H9 (cell line): ENCODE measurements at regions not wholly inside any gene's neighbourhood (a gene's known extent, or its start where the extent isn't known, plus 50 kb on each side); places are given as distances from the start of the nearest gene placed in this dataset.

Experiments used
- DNase-seq: peaks from one replicate; pipeline ENCODE4 v3.0.0-alpha.2; 2017
- H2AFZ ChIP-seq: one replicate; pipeline ENCODE4 v1.6.1; 2013; ENCODE audit warnings: mild to moderate bottlenecking, low read length, control low read depth, moderate library complexity
- H2AK5ac ChIP-seq: 2 replicates; pipeline ENCODE4 v1.6.1; 2013; ENCODE audit warnings: low read length, control low read depth, mixed read lengths; ENCODE audit not compliant: insufficient read length
- H2BK120ac ChIP-seq: one replicate; pipeline ENCODE4 v1.6.1; 2013; ENCODE audit warnings: low read depth, mild to moderate bottlenecking, low read length, control low read depth, inconsistent platforms; ENCODE audit not compliant: poor library complexity, severe bottlenecking
- H2BK12ac ChIP-seq: 2 replicates; pipeline ENCODE4 v1.6.1; 2013; ENCODE audit warnings: low read length, control low read depth, mixed read lengths, low read depth; ENCODE audit not compliant: insufficient read length
- H2BK15ac ChIP-seq: 2 replicates; pipeline ENCODE4 v1.6.1; 2013; ENCODE audit warnings: low read depth, low read length, control low read depth
- H2BK20ac ChIP-seq: one replicate; pipeline ENCODE4 v1.6.1; 2013; ENCODE audit warnings: low read depth, mild to moderate bottlenecking, low read length, control low read depth, inconsistent platforms; ENCODE audit not compliant: poor library complexity, severe bottlenecking
- H2BK5ac ChIP-seq: 2 replicates; pipeline ENCODE4 v1.6.1; 2013; ENCODE audit warnings: low read length, control low read depth, mixed read lengths; ENCODE audit not compliant: insufficient read length
- H3K14ac ChIP-seq: 2 replicates; pipeline ENCODE4 v1.6.1; 2013; ENCODE audit warnings: low read length, control low read depth; ENCODE audit not compliant: insufficient read depth
- H3K18ac ChIP-seq: 2 replicates; pipeline ENCODE4 v1.6.1; 2013; ENCODE audit warnings: low read depth, mild to moderate bottlenecking, mixed read lengths, low read length, control low read depth; ENCODE audit not compliant: insufficient read length
- H3K23ac ChIP-seq: 2 replicates; pipeline ENCODE4 v1.6.1; 2013; ENCODE audit warnings: low read length, control low read depth, mixed read lengths, low read depth; ENCODE audit not compliant: insufficient read length
- H3K23me2 ChIP-seq: 2 replicates; pipeline ENCODE4 v1.6.1; 2013; ENCODE audit warnings: low read depth, mild to moderate bottlenecking, mixed read lengths, low read length, control low read depth; ENCODE audit not compliant: insufficient read length, poor library complexity, severe bottlenecking
- H3K27ac ChIP-seq: 2 replicates; pipeline ENCODE4 v1.5.1; 2013; ENCODE audit warnings: low read length, control low read depth, mixed read lengths, low read depth; ENCODE audit not compliant: insufficient read length
- H3K27me3 ChIP-seq: 2 replicates; pipeline ENCODE4 v1.6.1; 2013; ENCODE audit warnings: low read length, control low read depth, inconsistent platforms; ENCODE audit not compliant: insufficient read depth
- H3K4ac ChIP-seq: 2 replicates; pipeline ENCODE4 v1.6.1; 2013; ENCODE audit warnings: low read depth, mild to moderate bottlenecking, control low read depth, inconsistent platforms, low read length, moderate library complexity
- H3K4me1 ChIP-seq: 2 replicates; pipeline ENCODE4 v1.6.1; 2013; ENCODE audit warnings: low read length, control low read depth, inconsistent platforms; ENCODE audit not compliant: insufficient read depth
- H3K4me2 ChIP-seq: 2 replicates; pipeline ENCODE4 v1.6.1; 2013; ENCODE audit warnings: low read length, control low read depth, mixed read lengths; ENCODE audit not compliant: insufficient read length, insufficient read depth
- H3K56ac ChIP-seq: 2 replicates; pipeline ENCODE4 v1.6.1; 2013; ENCODE audit warnings: low read depth, mild to moderate bottlenecking, mixed read lengths, low read length, control low read depth; ENCODE audit not compliant: insufficient read length
- H3K79me1 ChIP-seq: 2 replicates; pipeline ENCODE4 v1.6.1; 2013; ENCODE audit warnings: low read depth, mild to moderate bottlenecking, moderate library complexity, low read length, control low read depth, inconsistent platforms; ENCODE audit not compliant: insufficient read depth, poor library complexity, severe bottlenecking
- H3K79me2 ChIP-seq: 2 replicates; pipeline ENCODE4 v1.6.1; 2013; ENCODE audit warnings: low read length, control low read depth, inconsistent platforms; ENCODE audit not compliant: insufficient read depth
- H3K9ac ChIP-seq: 2 replicates; pipeline ENCODE4 v1.6.1; 2013; ENCODE audit warnings: low read length, control low read depth, mixed read lengths; ENCODE audit not compliant: insufficient read length; ENCODE audit errors: extremely low read depth
- H3K9me3 ChIP-seq: one replicate; pipeline ENCODE4 v1.6.1; 2013; ENCODE audit warnings: low read depth, low read length, inconsistent platforms; ENCODE audit not compliant: control insufficient read depth
- H3T11ph ChIP-seq: one replicate; pipeline ENCODE4 v1.6.1; 2013; ENCODE audit warnings: mild to moderate bottlenecking, low read length, control low read depth, inconsistent platforms
- H4K20me1 ChIP-seq: one replicate; pipeline ENCODE4 v1.6.1; 2013; ENCODE audit not compliant: control insufficient read depth, insufficient read length, insufficient read depth
- H4K5ac ChIP-seq: 2 replicates; pipeline ENCODE4 v1.6.1; 2013; ENCODE audit warnings: low read depth, mild to moderate bottlenecking, mixed read lengths, low read length, control low read depth; ENCODE audit not compliant: insufficient read length
- H4K8ac ChIP-seq: replicated peaks from 2 replicates; pipeline ENCODE4 v1.6.1; 2013; ENCODE audit warnings: low read length, control low read depth, mixed read lengths, low read depth; ENCODE audit not compliant: insufficient read length
- H4K91ac ChIP-seq: 2 replicates; pipeline ENCODE4 v1.6.1; 2013; ENCODE audit warnings: low read depth, mild to moderate bottlenecking, moderate library complexity, mixed read lengths, low read length, control low read depth; ENCODE audit not compliant: insufficient read length
- H3K27ac Mint-ChIP-seq, 3 experiments: 2 replicates in 2 of 3; 3 replicates in 1 of 3; pipeline ENCODE4 v1.8.0; 2020 to 2021; ENCODE audit warnings: mixed read lengths in 3 of 3, mild to moderate bottlenecking in 1 of 3, moderate library complexity in 1 of 3
- H3K27me3 Mint-ChIP-seq: 2 replicates; pipeline ENCODE4 v1.8.0; 2021; ENCODE audit warnings: low read depth, mild to moderate bottlenecking, moderate library complexity, mixed read lengths
- H3K36me3 Mint-ChIP-seq, 3 experiments: 2 replicates in 2 of 3; 3 replicates in 1 of 3; pipeline ENCODE4 v1.8.0; 2020 to 2021; ENCODE audit warnings: low read depth in 3 of 3, mixed read lengths in 3 of 3; ENCODE audit not compliant: insufficient read depth in 1 of 3
- H3K4me1 Mint-ChIP-seq, 2 experiments: 2 replicates each; pipeline ENCODE4 v1.8.0; 2020; ENCODE audit warnings: mixed read lengths in 2 of 2
- H3K4me3 Mint-ChIP-seq, 2 experiments: 2 replicates in 1 of 2; 3 replicates in 1 of 2; pipeline ENCODE4 v1.8.0; 2020 to 2021; ENCODE audit warnings: mild to moderate bottlenecking in 2 of 2, mixed read lengths in 2 of 2, moderate library complexity in 1 of 2
- H3K9me3 Mint-ChIP-seq, 2 experiments: 2 replicates in 1 of 2; 3 replicates in 1 of 2; pipeline ENCODE4 v1.8.0; 2020; ENCODE audit warnings: mild to moderate bottlenecking in 2 of 2, mixed read lengths in 2 of 2, moderate library complexity in 1 of 2
- CTCF ChIP-seq: fragments of 200-600 bp; sonication (generic); conservative IDR thresholded peaks from 3 replicates; pipeline ENCODE4 v1.8.0; 2021; ENCODE audit warnings: antibody characterized with exemption, mild to moderate bottlenecking

- no peak for TF ChIP-seq CTCF
- no peak overlapping the region for H3K56ac ChIP-seq
- H3K4me1 Mint-ChIP-seq = peaks cover 40 to 42% of the 10 kb centered on the region in 2 experiments
- H3K79me1 ChIP-seq = no peaks in the 10 kb centered on the region
- H4K5ac ChIP-seq = no peak overlapping the region
- no peak overlapping the region for H2BK5ac ChIP-seq
- H3K27ac ChIP-seq = no peak overlapping the region
- no peaks in the 10 kb centered on the region for H3K9me3 Mint-ChIP-seq
- H3T11ph ChIP-seq = no peak overlapping the region
- no peak overlapping the region for H3K4me2 ChIP-seq
- no peak overlapping the region for H2BK20ac ChIP-seq
- H4K20me1 ChIP-seq = no peaks in the 10 kb centered on the region
- H3K4me1 ChIP-seq = peaks cover 8% of the 10 kb centered on the region; the same call in 1 of the 2 replicates
- H2AFZ ChIP-seq = no peak overlapping the region
- no peak overlapping the region for H2BK15ac ChIP-seq
- no peak overlapping the region for H4K8ac ChIP-seq
- H3K27ac Mint-ChIP-seq = no peak overlapping the region
- H3K18ac ChIP-seq = no peak overlapping the region
- H3K4ac ChIP-seq = no peak overlapping the region
- H3K23ac ChIP-seq = no peak overlapping the region
- no peak overlapping the region for H4K91ac ChIP-seq
- H3K9ac ChIP-seq = no peak overlapping the region
- no peaks in the 10 kb centered on the region for H3K36me3 Mint-ChIP-seq
- no peak overlapping the region for H2BK120ac ChIP-seq
- no peaks in the 10 kb centered on the region for H3K9me3 ChIP-seq
- no peaks in the 10 kb centered on the region for H3K27me3 ChIP-seq
- H3K23me2 ChIP-seq = no peaks in the 10 kb centered on the region
- H3K4me3 Mint-ChIP-seq = no peak overlapping the region
- H3K79me2 ChIP-seq = no peaks in the 10 kb centered on the region
- no peak overlapping the region for H2BK12ac ChIP-seq
- no peak overlapping the region for H2AK5ac ChIP-seq
- H3K14ac ChIP-seq = no peak overlapping the region
- no peak for DNase-seq
- H3K27me3 Mint-ChIP-seq = no peaks in the 10 kb centered on the region
Measured at GRCh38 chr7:117960351-117960750, 87.1 kb upstream of the CTTNBP2 start.
